K562 (cell line): ENCODE measurements at regions not wholly inside any gene's neighbourhood (a gene's known extent, or its start where the extent isn't known, plus 50 kb on each side); places are given as distances from the start of the nearest gene placed in this dataset.

Experiments used
- ATAC-seq: fragments of 200-7000 bp; cut with Tn5 transposase; 3 replicates; pipeline ENCODE4 v1.9.1; 2020; ENCODE audit warnings: moderate library complexity
- BruUV-seq: library from RNA; stranded (reverse); fragments of 400-500 nt; replicated peaks from 2 replicates; lab custom pipeline; 2021; lab: Mats Ljungman, UMichigan
- CTCF ChIA-PET: fragments of 300-600 bp; formaldehyde crosslinking; extraction: SDS; loops from one replicate; lab custom pipeline; 2021; ENCODE audit warnings: low intra/inter-chr PET ratio; lab: Yijun Ruan, JAX
- POLR2A ChIA-PET: fragments of 300-600, 350-650 bp; sonication (Branson Sonifier 250); formaldehyde crosslinking; extraction: SDS; loops from one replicate; lab custom pipeline; 2021; ENCODE audit warnings: antibody characterized with exemption, inconsistent platforms; lab: Yijun Ruan, JAX
- DNase-seq, 4 experiments: peaks; one replicate each; pipeline versions ENCODE4 v3.0.0 to v3.0.0-alpha.2; 2011 to 2018; ENCODE audit warnings: low spot score in 3 of 4, mixed read lengths in 3 of 4; ENCODE audit errors: extremely low read depth in 1 of 4
- FAIRE-seq: peaks from 2 replicates; lab custom pipeline; 2011; peaks lifted over from hg19 to GRCh38; lab: Jason Lieb, UNC
- H2AFZ ChIP-seq: 2 replicates; pipeline ENCODE4 v1.6.0; 2011; ENCODE audit warnings: low read depth, low read length, control low read depth, inconsistent platforms
- H3K27ac ChIP-seq: fragments of 200-600 bp; 3 replicates; pipeline ENCODE4 v1.8.0; 2011; ENCODE audit warnings: low read depth, mild to moderate bottlenecking, control low read depth, inconsistent platforms, low read length, moderate library complexity, mixed read lengths; ENCODE audit errors: extremely low read depth
- H3K27me3 ChIP-seq, 2 experiments: fragments of 300-600 bp in 1 of 2; 2 replicates in 1 of 2; 3 replicates in 1 of 2; pipeline versions ENCODE4 v1.6.0 to v1.8.0; 2011; ENCODE audit warnings: inconsistent platforms in 2 of 2, low read length in 2 of 2, mild to moderate bottlenecking in 1 of 2, mixed read lengths in 1 of 2, moderate library complexity in 1 of 2; ENCODE audit not compliant: control insufficient read depth in 2 of 2, insufficient read depth in 2 of 2
- H3K36me3 ChIP-seq: fragments of 300-600 bp; 3 replicates; pipeline ENCODE4 v1.8.0; 2011; ENCODE audit warnings: mild to moderate bottlenecking, low read length, inconsistent platforms; ENCODE audit not compliant: control insufficient read depth, insufficient read depth
- H3K4me1 ChIP-seq, 2 experiments: fragments of 200-600 bp in 1 of 2; replicated peaks in 1 of 2; 2 replicates in 1 of 2; 3 replicates in 1 of 2; pipeline versions ENCODE4 v1.5.1 to v1.8.0; 2011; ENCODE audit warnings: inconsistent platforms in 2 of 2, low read length in 2 of 2, mild to moderate bottlenecking in 1 of 2, mixed read lengths in 1 of 2, moderate library complexity in 1 of 2; ENCODE audit not compliant: control insufficient read depth in 2 of 2, insufficient read depth in 2 of 2
- H3K4me2 ChIP-seq: 2 replicates; pipeline ENCODE4 v1.6.1; 2011; ENCODE audit warnings: low read length, control low read depth, inconsistent platforms, mixed read lengths; ENCODE audit not compliant: insufficient read depth
- H3K4me3 ChIP-seq: fragments of 200-600 bp; sonication (generic), shearing (Covaris generic); 2 replicates; pipeline ENCODE4 v1.5.1; 2016; ENCODE audit warnings: control low read depth, inconsistent platforms
- H3K79me2 ChIP-seq: fragments of 200-600 bp; 3 replicates; pipeline ENCODE4 v1.8.0; 2011; ENCODE audit warnings: low read length, inconsistent platforms; ENCODE audit not compliant: control insufficient read depth, insufficient read depth
- H3K9ac ChIP-seq, 2 experiments: 2 replicates each; pipeline versions ENCODE4 v1.6.0 to v1.6.1; 2011; ENCODE audit warnings: low read depth in 2 of 2, low read length in 2 of 2, control low read depth in 1 of 2, inconsistent platforms in 1 of 2, mild to moderate bottlenecking in 1 of 2, mixed read lengths in 1 of 2; ENCODE audit not compliant: insufficient read depth in 1 of 2
- H3K9me1 ChIP-seq: one replicate; pipeline ENCODE4 v1.6.0; 2011; ENCODE audit warnings: inconsistent platforms, mild to moderate bottlenecking, low read length, moderate library complexity; ENCODE audit not compliant: control insufficient read depth, insufficient read depth
- H3K9me3 ChIP-seq: replicated peaks from 2 replicates; pipeline ENCODE4 v1.5.1; 2011; ENCODE audit warnings: low read depth, low read length, inconsistent platforms; ENCODE audit not compliant: control insufficient read depth, insufficient read depth
- H4K20me1 ChIP-seq: replicated peaks from 2 replicates; pipeline ENCODE4 v1.6.1; 2011; ENCODE audit warnings: low read length, inconsistent platforms, mixed read lengths; ENCODE audit not compliant: control insufficient read depth, insufficient read depth
- DNMT1 ChIP-seq: fragments of 450-650 bp; IDR thresholded peaks from 2 replicates; pipeline ENCODE4 v1.6.1; 2016; ENCODE audit warnings: antibody characterized with exemption, mild to moderate bottlenecking
- FOXK2 ChIP-seq, 2 experiments: fragments of 450-650 bp; IDR thresholded peaks in 1 of 2; conservative IDR thresholded peaks in 1 of 2; 2 replicates each; pipeline ENCODE4 v1.6.1; 2016; ENCODE audit warnings: low read depth in 2 of 2, mild to moderate bottlenecking in 1 of 2
- GTF3C2 ChIP-seq: IDR thresholded peaks from 3 replicates; pipeline ENCODE4 v1.6.1; 2011; ENCODE audit warnings: borderline replicate concordance, mild to moderate bottlenecking, moderate library complexity; ENCODE audit not compliant: insufficient read length; ENCODE audit errors: extremely low read depth
- HIVEP1 ChIP-seq: fragments of 250-450 bp; sonication (Bioruptor Pico); IDR thresholded peaks from 2 replicates; pipeline ENCODE4 v1.4.0; 2020; ENCODE audit warnings: mild to moderate bottlenecking
- HNRNPK ChIP-seq: fragments of 200-400 bp; formaldehyde crosslinking; IDR thresholded peaks from one replicate; pipeline ENCODE4 v1.6.1; 2018; ENCODE audit warnings: mild to moderate bottlenecking, low read depth, low read length; ENCODE audit not compliant: poor library complexity, severe bottlenecking
- JUNB ChIP-seq: fragments of 450-650 bp; formaldehyde crosslinking; conservative IDR thresholded peaks from 2 replicates; pipeline ENCODE4 v1.4.0; 2020; ENCODE audit warnings: mild to moderate bottlenecking
- RAD21 ChIP-seq, 2 experiments: fragments of 250-450 bp in 1 of 2; fragments of 450-650 bp in 1 of 2; sonication (Bioruptor Pico) in 1 of 2; formaldehyde crosslinking in 1 of 2; IDR thresholded peaks in 1 of 2; conservative IDR thresholded peaks in 1 of 2; 2 replicates each; pipeline versions ENCODE4 v1.4.0 to v1.8.0; 2020 to 2022; ENCODE audit warnings: mild to moderate bottlenecking in 2 of 2, moderate library complexity in 1 of 2
- RBFOX2 ChIP-seq: fragments of 200-400 bp; formaldehyde crosslinking; IDR thresholded peaks from 2 replicates; pipeline ENCODE4 v1.6.1; 2017; ENCODE audit warnings: low read depth, mild to moderate bottlenecking, low read length, moderate library complexity
- SMAD1 ChIP-seq: fragments of 150-350 bp; IDR thresholded peaks from 2 replicates; pipeline ENCODE4 v1.6.1; 2014; ENCODE audit warnings: low read length, low read depth; ENCODE audit not compliant: partially characterized antibody
- SPI1 ChIP-seq: IDR thresholded peaks from 2 replicates; pipeline ENCODE4 v1.6.1; 2011; ENCODE audit warnings: low read depth, low read length, control low read depth, borderline replicate concordance
- SRSF7 ChIP-seq: fragments of 200-400 bp; formaldehyde crosslinking; optimal IDR thresholded peaks from 2 replicates; pipeline ENCODE3; 2017; ENCODE audit warnings: mild to moderate bottlenecking, low read depth, low read length
- ZFP1 ChIP-seq: fragments of 450-650 bp; formaldehyde crosslinking; IDR thresholded peaks from 2 replicates; pipeline ENCODE4 v1.4.0; 2020; ENCODE audit warnings: mild to moderate bottlenecking, mixed read lengths
- ZNF12 ChIP-seq: sonication (generic); formaldehyde crosslinking; IDR thresholded peaks from 2 replicates; pipeline ENCODE4 v1.4.0; 2020; ENCODE audit warnings: mild to moderate bottlenecking, missing genetic modification reagents
- ZNF165 ChIP-seq: fragments of 250-450 bp; sonication (Bioruptor Pico); IDR thresholded peaks from 2 replicates; pipeline ENCODE4 v1.4.0; 2020; ENCODE audit warnings: borderline replicate concordance
- in situ Hi-C: fragments of 300-500 bp; cut with MboI; formaldehyde crosslinking; loops from 4 replicates; pipeline ENCODE4 v1.15.0; 2018; ENCODE audit warnings: inconsistent platforms, mixed read lengths
- intact Hi-C: fragments of 100-400 bp; cut with micrococcal nuclease; formaldehyde crosslinking; loops from 2 replicates; pipeline ENCODE4 v1.14.2; 2022
- TF ChIP-seq, protein P1 (sequence below): sonication (generic); formaldehyde crosslinking; IDR thresholded peaks from 2 replicates; pipeline ENCODE4 v1.8.1; 2023; ENCODE audit warnings: mild to moderate bottlenecking, missing genetic modification reagents
- TF ChIP-seq, protein P2 (sequence below): fragments of 450-650 bp; IDR thresholded peaks from 2 replicates; pipeline ENCODE4 v1.7.1; 2018; ENCODE audit warnings: mild to moderate bottlenecking, low read depth; ENCODE audit not compliant: partially characterized antibody

GRCh38 chr16:63067141-63067540, 1030.9 kb upstream of the CDH8 start:
- Histone ChIP-seq H2AFZ (no peak overlapping the region), H3K4me1 (no peaks in the 10 kb centered on the region), H3K4me3 (no peak overlapping the region), H3K9ac (no peak overlapping the region), H3K4me2 (no peak overlapping the region), H3K9me3 (no peaks in the 10 kb centered on the region), H3K79me2 (no peaks in the 10 kb centered on the region), H3K36me3 (no peaks in the 10 kb centered on the region), H3K27ac (no peak overlapping the region), H3K27me3 (no peaks in the 10 kb centered on the region), H4K20me1 (no peaks in the 10 kb centered on the region), H3K9me1 (no peaks in the 10 kb centered on the region)
- POLR2A ChIA-PET, result no interaction called here
- FAIRE-seq (no peak), DNase-seq (no peak), ATAC-seq (no peak)
- no TSS peak for BruUV-seq
- in situ Hi-C loops, result no loop called here
- intact Hi-C loops, result no loop called here
- CTCF ChIA-PET, result no interaction called here
- TF ChIP-seq HNRNPK (no peak), GTF3C2 (no peak), RBFOX2 (no peak), FOXK2 (conservative IDR thresholded peaks at IDR 0.05 in 1 of 2, IDR thresholded peaks at IDR 0.05 in 1 of 2; ENCODE audit: low read depth in 2 of 2) (no peak), ZNF165 (CRISPR knock-in tag) (no peak), SMAD1 (no peak), RAD21 (CRISPR knock-in tag; conservative IDR thresholded peaks at IDR 0.05 in 1 of 2, IDR thresholded peaks at IDR 0.05 in 1 of 2) (no peak), SRSF7 (no peak), ZFP1 (no peak), ZNF12 (no peak), DNMT1 (no peak), JUNB (CRISPR knock-in tag) (no peak), SPI1 (no peak), HIVEP1 (CRISPR knock-in tag) (no peak)
- TF ChIP-seq, protein P1, sequence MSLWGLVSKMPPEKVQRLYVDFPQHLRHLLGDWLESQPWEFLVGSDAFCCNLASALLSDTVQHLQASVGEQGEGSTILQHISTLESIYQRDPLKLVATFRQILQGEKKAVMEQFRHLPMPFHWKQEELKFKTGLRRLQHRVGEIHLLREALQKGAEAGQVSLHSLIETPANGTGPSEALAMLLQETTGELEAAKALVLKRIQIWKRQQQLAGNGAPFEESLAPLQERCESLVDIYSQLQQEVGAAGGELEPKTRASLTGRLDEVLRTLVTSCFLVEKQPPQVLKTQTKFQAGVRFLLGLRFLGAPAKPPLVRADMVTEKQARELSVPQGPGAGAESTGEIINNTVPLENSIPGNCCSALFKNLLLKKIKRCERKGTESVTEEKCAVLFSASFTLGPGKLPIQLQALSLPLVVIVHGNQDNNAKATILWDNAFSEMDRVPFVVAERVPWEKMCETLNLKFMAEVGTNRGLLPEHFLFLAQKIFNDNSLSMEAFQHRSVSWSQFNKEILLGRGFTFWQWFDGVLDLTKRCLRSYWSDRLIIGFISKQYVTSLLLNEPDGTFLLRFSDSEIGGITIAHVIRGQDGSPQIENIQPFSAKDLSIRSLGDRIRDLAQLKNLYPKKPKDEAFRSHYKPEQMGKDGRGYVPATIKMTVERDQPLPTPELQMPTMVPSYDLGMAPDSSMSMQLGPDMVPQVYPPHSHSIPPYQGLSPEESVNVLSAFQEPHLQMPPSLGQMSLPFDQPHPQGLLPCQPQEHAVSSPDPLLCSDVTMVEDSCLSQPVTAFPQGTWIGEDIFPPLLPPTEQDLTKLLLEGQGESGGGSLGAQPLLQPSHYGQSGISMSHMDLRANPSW (CRISPR knock-in tag), result no peak
- TF ChIP-seq, protein P2, sequence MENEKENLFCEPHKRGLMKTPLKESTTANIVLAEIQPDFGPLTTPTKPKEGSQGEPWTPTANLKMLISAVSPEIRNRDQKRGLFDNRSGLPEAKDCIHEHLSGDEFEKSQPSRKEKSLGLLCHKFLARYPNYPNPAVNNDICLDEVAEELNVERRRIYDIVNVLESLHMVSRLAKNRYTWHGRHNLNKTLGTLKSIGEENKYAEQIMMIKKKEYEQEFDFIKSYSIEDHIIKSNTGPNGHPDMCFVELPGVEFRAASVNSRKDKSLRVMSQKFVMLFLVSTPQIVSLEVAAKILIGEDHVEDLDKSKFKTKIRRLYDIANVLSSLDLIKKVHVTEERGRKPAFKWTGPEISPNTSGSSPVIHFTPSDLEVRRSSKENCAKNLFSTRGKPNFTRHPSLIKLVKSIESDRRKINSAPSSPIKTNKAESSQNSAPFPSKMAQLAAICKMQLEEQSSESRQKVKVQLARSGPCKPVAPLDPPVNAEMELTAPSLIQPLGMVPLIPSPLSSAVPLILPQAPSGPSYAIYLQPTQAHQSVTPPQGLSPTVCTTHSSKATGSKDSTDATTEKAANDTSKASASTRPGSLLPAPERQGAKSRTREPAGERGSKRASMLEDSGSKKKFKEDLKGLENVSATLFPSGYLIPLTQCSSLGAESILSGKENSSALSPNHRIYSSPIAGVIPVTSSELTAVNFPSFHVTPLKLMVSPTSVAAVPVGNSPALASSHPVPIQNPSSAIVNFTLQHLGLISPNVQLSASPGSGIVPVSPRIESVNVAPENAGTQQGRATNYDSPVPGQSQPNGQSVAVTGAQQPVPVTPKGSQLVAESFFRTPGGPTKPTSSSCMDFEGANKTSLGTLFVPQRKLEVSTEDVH, result no peak
